Small intestine (tissue), 7 donors: ENCODE measurements at regions not wholly inside any gene's neighbourhood (a gene's known extent, or its start where the extent isn't known, plus 50 kb on each side); places are given as distances from the start of the nearest gene placed in this dataset.
A peak's percentile ranks its signal among the peaks of the same experiment; 100 is the strongest.
"Not testable (repeated sequence)": the region's sequence is repeated elsewhere in the genome, so short reads cannot be mapped to it uniquely, and the experiment has no call there.

Experiments
- DNase-seq, 2 donors: peaks; one replicate each; pipeline versions ENCODE4 v3.0.0 to v3.0.0-alpha.2; 2013
- FAIRE-seq: peaks from 2 replicates; lab custom pipeline; 2012; peaks lifted over from hg19 to GRCh38; lab: Jason Lieb, UNC
- H3K27ac ChIP-seq, 3 donors: one replicate each; pipeline ENCODE4 v1.5.1; 2013; ENCODE audit warnings: low read length in 2 of 3, mild to moderate bottlenecking in 2 of 3, control low read depth in 1 of 3, inconsistent platforms in 1 of 3, low read depth in 1 of 3, moderate library complexity in 1 of 3
- H3K27me3 ChIP-seq, 3 donors: one replicate each; pipeline ENCODE4 v1.6.1; 2013; ENCODE audit warnings: low read length in 3 of 3, inconsistent platforms in 1 of 3; ENCODE audit not compliant: control insufficient read depth in 3 of 3, insufficient read depth in 3 of 3
- H3K36me3 ChIP-seq, 3 donors: one replicate each; pipeline ENCODE4 v1.6.1; 2013; ENCODE audit warnings: low read length in 3 of 3, inconsistent platforms in 1 of 3, low read depth in 1 of 3, mild to moderate bottlenecking in 1 of 3, moderate library complexity in 1 of 3; ENCODE audit not compliant: control insufficient read depth in 3 of 3, insufficient read depth in 2 of 3
- H3K4me1 ChIP-seq, 3 donors: one replicate each; pipeline ENCODE4 v1.6.1; 2013; ENCODE audit warnings: low read length in 2 of 3, inconsistent platforms in 1 of 3, low read depth in 1 of 3, mild to moderate bottlenecking in 1 of 3, moderate library complexity in 1 of 3; ENCODE audit not compliant: control insufficient read depth in 3 of 3, insufficient read depth in 2 of 3
- H3K4me3 ChIP-seq, 3 donors: one replicate each; pipeline ENCODE4 v1.5.1; 2013; ENCODE audit warnings: low read length in 3 of 3, control low read depth in 1 of 3, inconsistent platforms in 1 of 3, low read depth in 1 of 3, mild to moderate bottlenecking in 1 of 3, moderate library complexity in 1 of 3
- H3K9me3 ChIP-seq, 2 donors: one replicate each; pipeline ENCODE4 v1.6.1; 2013; ENCODE audit warnings: low read depth in 1 of 2, low read length in 1 of 2; ENCODE audit not compliant: control insufficient read depth in 2 of 2, insufficient read depth in 1 of 2
- WGBS, 3 donors: extraction: QIAGEN DNeasy Blood & Tissue Kit; methylation state at CpG; one replicate each; pipeline ENCODE4 v1.1.7; 2013; 5-methylcytosine and 5-hydroxymethylcytosine counted together
- donor health status: healthy with polysubstance abuse.
- donor health status: control.
- donor health status: control.
- donor health status: Bipolar disorder and iron deficiency.
- donor health status: healthy.

- Histone ChIP-seq H3K36me3 (no peaks in the 10 kb centered on the region), H3K27me3 (no peaks in the 10 kb centered on the region), H3K4me3 (no peak overlapping the region), H3K4me1 (no peaks in the 10 kb centered on the region), H3K27ac (no peak overlapping the region), H3K9me3 (no peaks in the 10 kb centered on the region)
- DNase-seq (no peak), FAIRE-seq (no peak)
- WGBS, 3 donors, result 76 to 78% (median 76%) methylated on average over 13 of the region's 13 CpGs
Observed at GRCh38 chr5:167064198-167064776, 1227.2 kb upstream of the WWC1 start.

GRCh38 chr5:167065794-167066193 is 1225.7 kb upstream of the WWC1 start:
- Histone ChIP-seq H3K27ac (no peak overlapping the region), H3K4me1 (no peaks in the 10 kb centered on the region), H3K9me3 (no peaks in the 10 kb centered on the region), H3K27me3 (no peaks in the 10 kb centered on the region), H3K4me3 (no peak overlapping the region), H3K36me3 (no peaks in the 10 kb centered on the region)
- WGBS, 3 donors, result 55 to 61% (median 58%) methylated on average over 3 of the region's 3 CpGs
- FAIRE-seq, result no peak
- no peak for DNase-seq

- 56 to 67% (median 66%) methylated on average over 5 of the region's 5 CpGs for WGBS, 3 donors
- Histone ChIP-seq H3K27me3 (no peaks in the 10 kb centered on the region), H3K27ac (no peak overlapping the region), H3K4me1 (no peaks in the 10 kb centered on the region), H3K4me3 (no peak overlapping the region), H3K36me3 (no peaks in the 10 kb centered on the region), H3K9me3 (no peaks in the 10 kb centered on the region)
- DNase-seq (no peak), FAIRE-seq (no peak)
Observed at GRCh38 chr5:167071981-167072610, 1219.3 kb upstream of the WWC1 start.

- FAIRE-seq (no peak), DNase-seq (no peak)
- no peak overlapping the region for H3K4me3 ChIP-seq
- 41 to 44% (median 44%) methylated on average over 4 of the region's 4 CpGs for WGBS, 3 donors
- H3K36me3 ChIP-seq, result no peaks in the 10 kb centered on the region
- H3K27me3 ChIP-seq, result no peaks in the 10 kb centered on the region
- no peaks in the 10 kb centered on the region for H3K4me1 ChIP-seq
- no peaks in the 10 kb centered on the region for H3K9me3 ChIP-seq
- H3K27ac ChIP-seq, result no peak overlapping the region
Observed at GRCh38 chr5:167081561-167081960, 1209.9 kb upstream of the WWC1 start.

GRCh38 chr5:167096816-167097215 is 1194.6 kb upstream of the WWC1 start:
- H3K27ac ChIP-seq, result no peak overlapping the region
- WGBS, 3 donors, result 62 to 75% (median 67%) methylated on average over 12 of the region's 12 CpGs
- H3K36me3 ChIP-seq, result no peaks in the 10 kb centered on the region
- no peak overlapping the region for H3K4me3 ChIP-seq
- H3K4me1 ChIP-seq, result no peaks in the 10 kb centered on the region
- H3K9me3 ChIP-seq, result no peaks in the 10 kb centered on the region
- no peaks in the 10 kb centered on the region for H3K27me3 ChIP-seq
- no peak for FAIRE-seq
- no peak for DNase-seq

GRCh38 chr5:167104351-167104750 is 1187.1 kb upstream of the WWC1 start:
- no peaks in the 10 kb centered on the region for H3K27me3 ChIP-seq
- H3K9me3 ChIP-seq, result no peaks in the 10 kb centered on the region
- no peaks in the 10 kb centered on the region for H3K36me3 ChIP-seq
- H3K27ac ChIP-seq, result no peak overlapping the region
- H3K4me1 ChIP-seq, result no peaks in the 10 kb centered on the region
- DNase-seq (peak in 1 of 2 donors; percentile 2), FAIRE-seq (no peak)
- WGBS, 3 donors, result 64 to 84% (median 78%) methylated on average over 4 of the region's 4 CpGs
- no peak overlapping the region for H3K4me3 ChIP-seq

GRCh38 chr5:167105941-167106340 is 1185.5 kb upstream of the WWC1 start:
- no peaks in the 10 kb centered on the region for H3K4me1 ChIP-seq
- H3K9me3 ChIP-seq, result no peaks in the 10 kb centered on the region
- 37 to 64% (median 46%) methylated on average over 2 of the region's 2 CpGs for WGBS, 3 donors
- FAIRE-seq, result no peak
- no peaks in the 10 kb centered on the region for H3K36me3 ChIP-seq
- H3K27ac ChIP-seq, result no peak overlapping the region
- no peak for DNase-seq
- H3K4me3 ChIP-seq, result no peak overlapping the region
- no peaks in the 10 kb centered on the region for H3K27me3 ChIP-seq

GRCh38 chr5:167107684-167108083 is 1183.8 kb upstream of the WWC1 start:
- H3K9me3 ChIP-seq, result no peaks in the 10 kb centered on the region
- no peaks in the 10 kb centered on the region for H3K27me3 ChIP-seq
- FAIRE-seq (no peak), DNase-seq (no peak)
- H3K36me3 ChIP-seq, result no peaks in the 10 kb centered on the region
- 75 to 84% (median 82%) methylated on average over 4 of the region's 4 CpGs for WGBS, 3 donors
- no peak overlapping the region for H3K27ac ChIP-seq
- H3K4me3 ChIP-seq, result no peak overlapping the region
- H3K4me1 ChIP-seq, result no peaks in the 10 kb centered on the region

- FAIRE-seq, DNase-seq: not testable (repeated sequence)
- WGBS, 3 donors, result 85 to 92% (median 90%) methylated on average over 9 of the region's 9 CpGs
Observed at GRCh38 chr5:167108266-167108665, 1183.2 kb upstream of the WWC1 start.

More at GRCh38 chr5:167108266-167108665, 1183.2 kb upstream of the WWC1 start:
- not testable (repeated sequence) for H3K9me3 ChIP-seq, H3K27ac ChIP-seq, H3K4me1 ChIP-seq, H3K36me3 ChIP-seq, H3K4me3 ChIP-seq, H3K27me3 ChIP-seq
